ENCODE measurements at regions not wholly inside any gene's neighbourhood (a gene's known extent, or its start where the extent isn't known, plus 50 kb on each side); places are given as distances from the start of the nearest gene placed in this dataset.
"Not testable (repeated sequence)": the region's sequence is repeated elsewhere in the genome, so short reads cannot be mapped to it uniquely, and the experiment has no call there.

GRCh38 chr12:131318045-131318685, 364.5 kb downstream of the ADGRD1 start:
- no peaks in the 10 kb centered on the region for H3K36me3 ChIP-seq (ENCODE audit: control insufficient read depth in 2 of 3, insufficient read depth in 3 of 3, low read length in 3 of 3)
- H3K4me3 ChIP-seq (ENCODE audit: low read length): no peak overlapping the region
- Mint-ChIP-seq H3K36me3 (peaks cover 0 to 8% (median 3%) of the 10 kb centered on the region in 5 donors), H3K4me1 (peaks cover 0 to 6% (median 0%) of the 10 kb centered on the region in 7 donors), H3K4me3 (peak overlapping the region in 1 of 10 donors; percentile 52), H3K27ac (no peak overlapping the region), H3K9me3 (peaks cover 6 to 35% (median 12%) of the 10 kb centered on the region in 11 donors), H3K27me3 (peaks cover 0 to 19% (median 9%) of the 10 kb centered on the region in 5 donors)
- no peaks in the 10 kb centered on the region for H3K9me3 ChIP-seq (ENCODE audit: control insufficient read depth in 2 of 3, low read length in 3 of 3)
- no peak for ATAC-seq
- H3K27ac ChIP-seq (ENCODE audit: low read depth, low read length): no peak overlapping the region
- POLR2A ChIA-PET: no interaction called here
- DNase-seq: no peak
- no peaks in the 10 kb centered on the region for H3K27me3 ChIP-seq (ENCODE audit: control insufficient read depth in 2 of 2, insufficient read depth in 2 of 2, low read length in 2 of 2)
- H3K4me1 ChIP-seq (ENCODE audit: control insufficient read depth in 2 of 2, insufficient read depth in 2 of 2, low read length in 2 of 2): no peaks in the 10 kb centered on the region
- CTCF ChIA-PET: no interaction called here
- intact Hi-C loops (cut with micrococcal nuclease): no loop called here

- H3K27me3 Mint-ChIP-seq: peaks cover 0 to 8% (median 4%) of the 10 kb centered on the region in 5 donors
- peaks cover 6 to 35% (median 11%) of the 10 kb centered on the region in 11 donors for H3K9me3 Mint-ChIP-seq
- no peaks in the 10 kb centered on the region for H3K27me3 ChIP-seq (ENCODE audit: control insufficient read depth in 2 of 2, insufficient read depth in 2 of 2, low read length in 2 of 2)
- H3K4me3 Mint-ChIP-seq: no peak overlapping the region
- no peaks in the 10 kb centered on the region for H3K36me3 ChIP-seq (ENCODE audit: control insufficient read depth in 2 of 3, insufficient read depth in 3 of 3, low read length in 3 of 3)
- ATAC-seq (no peak), DNase-seq (no peak)
- H3K4me1 Mint-ChIP-seq: peaks cover 0 to 6% (median 0%) of the 10 kb centered on the region in 7 donors
- POLR2A ChIA-PET: no interaction called here
- intact Hi-C loops (cut with micrococcal nuclease): no loop called here
- no peak overlapping the region for H3K4me3 ChIP-seq (ENCODE audit: low read length)
- no peaks in the 10 kb centered on the region for H3K4me1 ChIP-seq (ENCODE audit: control insufficient read depth in 2 of 2, insufficient read depth in 2 of 2, low read length in 2 of 2)
- peaks cover 0 to 6% (median 0%) of the 10 kb centered on the region in 5 donors for H3K36me3 Mint-ChIP-seq
- H3K9me3 ChIP-seq (ENCODE audit: control insufficient read depth in 2 of 3, low read length in 3 of 3): no peaks in the 10 kb centered on the region
- no peak overlapping the region for H3K27ac Mint-ChIP-seq
- CTCF ChIA-PET: no interaction called here
- no peak overlapping the region for H3K27ac ChIP-seq (ENCODE audit: low read depth, low read length)
These were observed 368.3 kb downstream of the ADGRD1 start for GRCh38 chr12:131321988-131322387.

GRCh38 chr12:131322460-131322859, 368.8 kb downstream of the ADGRD1 start:
- POLR2A ChIA-PET, ATAC-seq: not testable (repeated sequence)

GRCh38 chr12:131323879-131324278, 370.2 kb downstream of the ADGRD1 start:
- no peaks in the 10 kb centered on the region for H3K9me3 ChIP-seq (ENCODE audit: control insufficient read depth in 2 of 3, low read length in 3 of 3)
- H3K4me3 ChIP-seq (ENCODE audit: low read length): no peak overlapping the region
- intact Hi-C loops (cut with micrococcal nuclease): no loop called here
- no peak overlapping the region for H3K27ac ChIP-seq (ENCODE audit: low read depth, low read length)
- no peak for DNase-seq
- no peaks in the 10 kb centered on the region for H3K27me3 ChIP-seq (ENCODE audit: control insufficient read depth in 2 of 2, insufficient read depth in 2 of 2, low read length in 2 of 2)
- H3K27me3 Mint-ChIP-seq: peaks cover 0 to 11% (median 6%) of the 10 kb centered on the region in 5 donors
- no peak overlapping the region for H3K27ac Mint-ChIP-seq
- H3K36me3 ChIP-seq (ENCODE audit: control insufficient read depth in 2 of 3, insufficient read depth in 3 of 3, low read length in 3 of 3): no peaks in the 10 kb centered on the region
- peaks cover 0 to 23% (median 6%) of the 10 kb centered on the region in 11 donors for H3K9me3 Mint-ChIP-seq
- ChIA-PET POLR2A (no interaction called here), CTCF (no interaction called here)
- H3K36me3 Mint-ChIP-seq: peaks cover 0 to 8% (median 0%) of the 10 kb centered on the region in 5 donors
- no peaks in the 10 kb centered on the region for H3K4me1 ChIP-seq (ENCODE audit: control insufficient read depth in 2 of 2, insufficient read depth in 2 of 2, low read length in 2 of 2)
- no peak for ATAC-seq
- H3K4me1 Mint-ChIP-seq: peaks cover 0 to 3% (median 0%) of the 10 kb centered on the region in 7 donors
- H3K4me3 Mint-ChIP-seq: no peak overlapping the region

More at GRCh38 chr12:131322460-131322859, 368.8 kb downstream of the ADGRD1 start:
- intact Hi-C loops (cut with micrococcal nuclease); CTCF ChIA-PET; H3K4me1 ChIP-seq (ENCODE audit: control insufficient read depth in 2 of 2, insufficient read depth in 2 of 2, low read length in 2 of 2); H3K27me3 ChIP-seq (ENCODE audit: control insufficient read depth in 2 of 2, insufficient read depth in 2 of 2, low read length in 2 of 2); DNase-seq; H3K36me3 ChIP-seq (ENCODE audit: control insufficient read depth in 2 of 3, insufficient read depth in 3 of 3, low read length in 3 of 3); H3K4me3 ChIP-seq (ENCODE audit: low read length); H3K4me3 Mint-ChIP-seq; H3K27ac ChIP-seq (ENCODE audit: low read depth, low read length); H3K9me3 ChIP-seq (ENCODE audit: control insufficient read depth in 2 of 3, low read length in 3 of 3); H3K27ac Mint-ChIP-seq; H3K4me1 Mint-ChIP-seq; H3K36me3 Mint-ChIP-seq: not testable (repeated sequence)
- Mint-ChIP-seq H3K9me3 (peaks cover 6 to 35% (median 11%) of the 10 kb centered on the region in 11 donors), H3K27me3 (peaks cover 0 to 11% (median 6%) of the 10 kb centered on the region in 5 donors)

- Histone ChIP-seq H3K4me1 (ENCODE audit: control insufficient read depth in 2 of 2, insufficient read depth in 2 of 2, low read length in 2 of 2) (no peaks in the 10 kb centered on the region), H3K27ac (ENCODE audit: low read depth, low read length) (no peak overlapping the region), H3K27me3 (ENCODE audit: control insufficient read depth in 2 of 2, insufficient read depth in 2 of 2, low read length in 2 of 2) (no peaks in the 10 kb centered on the region), H3K9me3 (ENCODE audit: control insufficient read depth in 2 of 3, low read length in 3 of 3) (no peaks in the 10 kb centered on the region), H3K36me3 (ENCODE audit: control insufficient read depth in 2 of 3, insufficient read depth in 3 of 3, low read length in 3 of 3) (no peaks in the 10 kb centered on the region), H3K4me3 (ENCODE audit: low read length) (no peak overlapping the region)
- peaks cover 0 to 11% (median 6%) of the 10 kb centered on the region in 5 donors for H3K27me3 Mint-ChIP-seq
- H3K4me1 Mint-ChIP-seq: peaks cover 0 to 4% (median 0%) of the 10 kb centered on the region in 7 donors
- DNase-seq: peak in 1 of 9 donors; percentile 5
- H3K9me3 Mint-ChIP-seq: peaks cover 0 to 6% (median 0%) of the 10 kb centered on the region in 11 donors
- ATAC-seq: no peak
- ChIA-PET CTCF (no interaction called here), POLR2A (no interaction called here)
- H3K27ac Mint-ChIP-seq: no peak overlapping the region
- intact Hi-C loops (cut with micrococcal nuclease): no loop called here
- H3K36me3 Mint-ChIP-seq: peaks cover 0 to 8% (median 0%) of the 10 kb centered on the region in 5 donors
- H3K4me3 Mint-ChIP-seq: no peak overlapping the region
These were observed 374.1 kb downstream of the ADGRD1 start for GRCh38 chr12:131327521-131328488.

GRCh38 chr12:131328861-131329845, 375.4 kb downstream of the ADGRD1 start:
- H3K27me3 ChIP-seq (ENCODE audit: control insufficient read depth in 2 of 2, insufficient read depth in 2 of 2, low read length in 2 of 2); H3K36me3 ChIP-seq (ENCODE audit: control insufficient read depth in 2 of 3, insufficient read depth in 3 of 3, low read length in 3 of 3); H3K9me3 Mint-ChIP-seq; intact Hi-C loops (cut with micrococcal nuclease); H3K4me1 Mint-ChIP-seq; POLR2A ChIA-PET; ATAC-seq; H3K27ac Mint-ChIP-seq; CTCF ChIA-PET; H3K4me3 ChIP-seq (ENCODE audit: low read length); H3K4me1 ChIP-seq (ENCODE audit: control insufficient read depth in 2 of 2, insufficient read depth in 2 of 2, low read length in 2 of 2); H3K27ac ChIP-seq (ENCODE audit: low read depth, low read length); DNase-seq; H3K36me3 Mint-ChIP-seq; H3K4me3 Mint-ChIP-seq; H3K9me3 ChIP-seq (ENCODE audit: control insufficient read depth in 2 of 3, low read length in 3 of 3): not testable (repeated sequence)
- H3K27me3 Mint-ChIP-seq: peaks cover 0 to 11% (median 6%) of the 10 kb centered on the region in 5 donors

Measured in naive thymus-derived CD4-positive, alpha-beta T cell (primary cell).